HG03432 (cell line): ENCODE measurements at regions not wholly inside any gene's neighbourhood (a gene's known extent, or its start where the extent isn't known, plus 50 kb on each side); places are given as distances from the start of the nearest gene placed in this dataset.

Experiments
- ATAC-seq: cut with Tn5 transposase; IDR thresholded peaks from one replicate; pipeline ENCODE4 v1.9.1; 2021; ENCODE audit warnings: mild to moderate bottlenecking, moderate library complexity; ENCODE audit not compliant: unreplicated experiment

DNA sequence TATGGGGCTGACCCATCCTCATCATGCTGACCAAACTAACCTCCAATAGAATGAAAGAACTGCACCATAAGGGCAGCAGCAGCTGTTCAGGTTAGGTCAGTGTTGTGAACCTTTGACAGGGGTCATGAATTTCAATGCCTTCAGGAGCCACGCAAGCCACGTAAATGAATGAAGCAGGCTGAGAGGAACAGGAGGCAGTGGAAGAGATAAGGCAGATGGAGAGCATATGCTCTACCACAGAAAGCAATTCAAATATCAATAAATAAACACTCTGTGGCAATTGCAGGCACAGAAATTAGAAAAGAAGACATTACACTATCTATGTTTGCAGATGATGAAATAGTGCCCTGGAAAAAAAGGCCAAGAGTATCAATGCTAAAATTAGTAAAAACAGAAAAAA, 56.3 kb downstream of the SCG2 start:
- no peak for ATAC-seq
